ENCODE measurements at regions not wholly inside any gene's neighbourhood (a gene's known extent, or its start where the extent isn't known, plus 50 kb on each side); places are given as distances from the start of the nearest gene placed in this dataset.
A peak's percentile ranks its signal among the peaks of the same experiment; 100 is the strongest.

DNA sequence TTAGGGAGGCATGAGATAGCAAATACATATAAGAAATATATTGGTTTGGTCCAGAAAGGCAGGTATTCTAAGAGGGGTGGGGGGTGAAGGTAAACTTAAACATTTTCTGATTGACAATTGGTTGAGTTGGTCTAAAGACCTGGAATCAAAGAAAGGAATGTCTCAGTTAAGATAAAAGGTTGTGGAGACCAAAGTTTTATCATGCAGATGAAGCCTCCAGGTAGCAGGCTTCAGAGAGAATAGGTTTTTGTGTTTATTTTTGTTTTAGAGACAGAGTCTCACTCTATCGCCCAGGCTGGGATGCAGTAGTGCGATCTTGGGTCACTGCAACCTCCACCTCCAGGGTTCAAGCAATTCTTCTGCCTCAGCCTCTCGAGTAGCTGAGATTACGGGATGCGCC lies 80.5 kb downstream of the NPAP1 start:
- TF ChIP-seq, protein P1, sequence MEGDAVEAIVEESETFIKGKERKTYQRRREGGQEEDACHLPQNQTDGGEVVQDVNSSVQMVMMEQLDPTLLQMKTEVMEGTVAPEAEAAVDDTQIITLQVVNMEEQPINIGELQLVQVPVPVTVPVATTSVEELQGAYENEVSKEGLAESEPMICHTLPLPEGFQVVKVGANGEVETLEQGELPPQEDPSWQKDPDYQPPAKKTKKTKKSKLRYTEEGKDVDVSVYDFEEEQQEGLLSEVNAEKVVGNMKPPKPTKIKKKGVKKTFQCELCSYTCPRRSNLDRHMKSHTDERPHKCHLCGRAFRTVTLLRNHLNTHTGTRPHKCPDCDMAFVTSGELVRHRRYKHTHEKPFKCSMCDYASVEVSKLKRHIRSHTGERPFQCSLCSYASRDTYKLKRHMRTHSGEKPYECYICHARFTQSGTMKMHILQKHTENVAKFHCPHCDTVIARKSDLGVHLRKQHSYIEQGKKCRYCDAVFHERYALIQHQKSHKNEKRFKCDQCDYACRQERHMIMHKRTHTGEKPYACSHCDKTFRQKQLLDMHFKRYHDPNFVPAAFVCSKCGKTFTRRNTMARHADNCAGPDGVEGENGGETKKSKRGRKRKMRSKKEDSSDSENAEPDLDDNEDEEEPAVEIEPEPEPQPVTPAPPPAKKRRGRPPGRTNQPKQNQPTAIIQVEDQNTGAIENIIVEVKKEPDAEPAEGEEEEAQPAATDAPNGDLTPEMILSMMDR (IDR thresholded peaks at IDR 0.05; ENCODE audit: low read length, missing control alignments) = no peak
- no peak for DNase-seq (ENCODE audit: low read depth)
- no peak overlapping the region for H3K4me3 ChIP-seq (replicated peaks; ENCODE audit: low read depth, low read length)

DNA sequence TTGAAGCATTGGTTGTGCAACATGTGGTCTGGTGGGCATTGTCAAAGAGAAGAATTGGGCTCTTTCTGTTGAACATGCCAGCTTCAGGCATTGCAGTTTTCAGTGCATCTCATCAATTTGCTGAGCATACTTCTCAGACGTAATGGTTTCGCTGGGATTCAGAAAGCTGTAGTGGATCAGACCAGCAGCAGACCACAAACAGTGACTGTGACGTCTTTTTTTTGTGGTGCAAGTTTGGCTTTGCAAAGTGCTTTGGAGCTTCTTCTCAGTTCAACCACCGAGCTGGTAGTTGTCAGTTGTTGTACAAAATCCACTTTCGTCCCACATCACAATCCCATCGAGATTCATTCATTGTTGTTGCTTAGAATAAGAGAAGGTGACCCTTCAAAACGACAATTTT lies 84.5 kb downstream of the NPAP1 start:
- no peak for DNase-seq (ENCODE audit: low read depth)
- no peak overlapping the region for H3K4me3 ChIP-seq (replicated peaks; ENCODE audit: low read depth, low read length)
- TF ChIP-seq, protein P1 (IDR thresholded peaks at IDR 0.05; ENCODE audit: low read length, missing control alignments) = no peak

DNA sequence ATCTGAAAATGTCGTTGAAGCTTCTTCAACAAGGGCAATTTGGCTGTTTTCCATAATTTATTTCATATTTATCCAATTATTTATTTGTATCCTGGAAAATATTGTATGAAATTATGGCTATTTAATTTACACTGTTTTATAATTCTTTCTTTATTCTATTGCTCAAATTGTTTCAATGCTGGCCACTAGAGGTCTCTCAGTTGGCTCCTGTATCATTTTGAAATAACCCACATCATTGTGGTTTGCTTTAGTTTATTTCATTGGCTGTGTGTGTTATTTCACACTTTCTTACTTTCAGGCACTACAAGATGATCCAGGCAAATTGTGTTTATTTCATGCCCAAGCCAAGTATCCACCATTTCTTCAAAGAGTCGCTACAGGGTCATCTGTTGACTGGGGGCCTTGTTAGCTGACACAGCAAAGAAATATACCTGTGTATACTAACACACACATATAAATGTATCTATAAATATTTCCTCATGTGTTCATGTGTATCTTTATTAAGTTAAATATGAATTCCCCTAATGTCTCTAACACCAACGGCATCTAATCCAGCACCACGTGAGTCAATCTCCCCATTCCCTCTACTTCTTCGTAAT lies 86.2 kb downstream of the NPAP1 start:
- peak; percentile 17 for DNase-seq (ENCODE audit: low read depth)
- TF ChIP-seq, protein P1 (IDR thresholded peaks at IDR 0.05; ENCODE audit: low read length, missing control alignments) = peak; percentile 46
- H3K4me3 ChIP-seq (replicated peaks; ENCODE audit: low read depth, low read length) = no peak overlapping the region

DNA sequence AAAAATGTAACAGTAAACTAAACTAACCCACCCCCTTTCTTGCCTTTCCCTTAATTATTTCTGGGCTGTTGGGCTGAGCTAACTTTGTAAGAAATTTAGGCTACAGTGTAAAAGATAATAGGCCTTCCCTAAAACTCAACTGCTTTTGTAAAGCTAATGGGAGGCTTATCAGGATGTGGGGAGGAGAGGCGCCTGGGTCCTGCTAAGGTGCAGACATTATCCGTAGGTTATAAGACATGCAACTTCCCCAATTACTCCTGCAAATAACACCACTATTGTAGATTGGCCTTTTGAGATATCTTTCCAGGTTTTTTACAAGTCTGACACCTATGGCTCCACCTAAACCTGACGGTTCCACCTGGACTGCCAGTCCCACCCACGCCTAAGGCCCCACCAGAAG lies 88.3 kb downstream of the NPAP1 start:
- H3K4me3 ChIP-seq (replicated peaks; ENCODE audit: low read depth, low read length) = no peak overlapping the region
- DNase-seq (ENCODE audit: low read depth) = no peak
- TF ChIP-seq, protein P1 (IDR thresholded peaks at IDR 0.05; ENCODE audit: low read length, missing control alignments) = no peak

DNA sequence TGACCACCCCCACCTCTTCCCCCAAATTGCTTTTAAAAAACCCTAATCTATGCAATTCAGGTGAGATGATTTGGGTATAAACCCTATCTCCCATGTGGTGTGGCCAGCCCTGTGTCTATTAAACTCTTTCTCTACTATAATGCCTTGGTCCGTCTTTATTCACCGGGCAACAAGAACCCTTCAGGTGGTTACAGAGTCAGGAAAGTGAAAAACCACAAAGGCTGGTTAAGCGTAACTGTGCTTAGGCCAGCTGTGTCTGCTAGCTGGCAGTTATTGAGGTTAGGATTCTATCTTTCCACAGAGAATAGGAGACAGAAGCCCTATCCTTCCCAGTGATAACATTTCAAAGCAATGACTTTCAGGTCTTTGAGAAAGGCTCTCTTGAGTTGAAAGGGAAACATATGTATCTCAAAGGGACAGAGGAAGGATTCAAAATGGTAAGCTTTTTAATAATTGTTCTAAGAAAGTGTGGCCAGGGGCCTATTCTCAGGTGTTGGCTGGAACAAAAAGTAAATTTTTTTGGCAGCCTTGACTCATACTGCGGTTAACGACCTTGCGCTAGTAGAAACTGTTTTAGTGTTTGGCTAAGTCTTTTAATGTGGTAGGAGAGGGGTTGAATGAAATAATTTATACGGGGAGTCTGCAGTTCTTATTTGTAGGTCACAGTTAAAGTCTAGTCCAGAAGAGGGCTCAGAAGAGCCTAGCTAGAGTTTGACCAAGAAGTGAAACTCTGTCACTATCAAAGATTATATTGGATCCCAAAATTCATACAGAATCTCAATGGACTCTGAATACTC lies 89.0 kb downstream of the NPAP1 start:
- TF ChIP-seq, protein P1 (IDR thresholded peaks at IDR 0.05; ENCODE audit: low read length, missing control alignments) = no peak
- no peak for DNase-seq (ENCODE audit: low read depth)
- H3K4me3 ChIP-seq (replicated peaks; ENCODE audit: low read depth, low read length) = no peak overlapping the region

DNA sequence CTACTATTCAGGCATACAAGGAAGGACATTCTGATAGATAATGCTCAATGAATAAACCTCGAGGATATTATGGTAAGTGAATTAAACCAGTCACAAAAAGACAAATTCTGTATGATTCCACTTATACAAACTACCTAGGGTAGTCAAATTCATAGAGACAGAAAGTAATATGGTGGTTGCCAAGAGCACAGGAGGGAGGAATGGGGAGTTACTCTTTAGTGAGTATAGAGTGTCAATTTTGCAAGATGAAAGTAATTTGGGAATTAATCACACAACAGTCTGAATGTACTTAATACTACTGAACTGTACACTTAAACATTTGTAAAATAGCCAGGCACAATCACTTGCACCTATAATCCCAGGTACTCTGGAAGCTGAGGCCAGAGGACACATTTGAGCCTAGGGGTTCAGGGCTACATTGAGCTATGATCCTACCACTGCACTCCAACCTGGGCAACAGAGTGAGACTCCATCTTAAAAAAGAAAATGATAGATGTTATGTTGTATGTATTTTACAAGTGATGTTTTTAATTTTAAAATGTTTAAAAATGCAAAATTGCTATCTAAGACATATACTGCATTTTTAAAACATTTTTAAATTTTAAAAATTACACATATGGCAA lies 91.0 kb downstream of the NPAP1 start:
- TF ChIP-seq, protein P1 (IDR thresholded peaks at IDR 0.05; ENCODE audit: low read length, missing control alignments) = no peak
- no peak for DNase-seq (ENCODE audit: low read depth)
- H3K4me3 ChIP-seq (replicated peaks; ENCODE audit: low read depth, low read length) = no peak overlapping the region

Data from fibroblast of pulmonary artery (primary cell).